Kidney glomerular epithelial cell (primary cell): ENCODE measurements at regions not wholly inside any gene's neighbourhood (a gene's known extent, or its start where the extent isn't known, plus 50 kb on each side); places are given as distances from the start of the nearest gene placed in this dataset.

Experiments
- DNase-seq: peaks from one replicate; lab custom pipeline; 2025; lab: John Stamatoyannopoulos, UW

GRCh38 chr15:31275331-31276262, 51.0 kb upstream of the KLF13 start:
- no peak for DNase-seq

GRCh38 chr15:31276596-31277298, 49.9 kb upstream of the KLF13 start:
- DNase-seq, result no peak
